Endothelial cell of umbilical vein (primary cell): ENCODE measurements at regions not wholly inside any gene's neighbourhood (a gene's known extent, or its start where the extent isn't known, plus 50 kb on each side); places are given as distances from the start of the nearest gene placed in this dataset.
"Not testable (repeated sequence)": the region's sequence is repeated elsewhere in the genome, so short reads cannot be mapped to it uniquely, and the experiment has no call there.

ENCODE experiments used
- BruUV-seq: library from RNA; stranded (reverse); fragments of 400-500 nt; replicated peaks from 2 replicates; lab custom pipeline; 2021; lab: Mats Ljungman, UMichigan
- CTCF ChIA-PET: fragments of 300-600, 350-600 bp; sonication (Branson Sonifier 250); formaldehyde crosslinking; loops from one replicate; lab custom pipeline; 2021; ENCODE audit warnings: antibody characterized with exemption, inconsistent platforms; lab: Charles Lee
- POLR2A ChIA-PET: fragments of 300-600, 350-600 bp; sonication (Branson Sonifier 250); formaldehyde crosslinking; loops from one replicate; lab custom pipeline; 2021; ENCODE audit warnings: antibody characterized with exemption, inconsistent platforms; lab: Charles Lee
- DNase-seq: peaks from one replicate; pipeline ENCODE4 v3.0.0-alpha.2; 2011; ENCODE audit warnings: low read depth, low spot score
- FAIRE-seq: peaks from 2 replicates; lab custom pipeline; 2011; peaks lifted over from hg19 to GRCh38; lab: Jason Lieb, UNC
- H2AFZ ChIP-seq: 2 replicates; pipeline ENCODE4 v1.6.0; 2012; ENCODE audit warnings: low read depth, low read length, control low read depth, inconsistent platforms
- H3K27ac ChIP-seq: 2 replicates; pipeline ENCODE4 v1.5.1; 2011; ENCODE audit warnings: low read depth, mild to moderate bottlenecking, control low read depth, low read length, moderate library complexity; ENCODE audit not compliant: insufficient read depth
- H3K27me3 ChIP-seq, 2 experiments: 2 replicates each; pipeline versions ENCODE4 v1.6.0 to v1.6.1; 2011; ENCODE audit warnings: low read length in 2 of 2, mixed read lengths in 1 of 2; ENCODE audit not compliant: control insufficient read depth in 2 of 2, insufficient read depth in 2 of 2
- H3K36me3 ChIP-seq, 2 experiments: 2 replicates in 1 of 2; 3 replicates in 1 of 2; pipeline ENCODE4 v1.5.1; 2011; ENCODE audit warnings: low read length in 2 of 2, mild to moderate bottlenecking in 1 of 2, moderate library complexity in 1 of 2; ENCODE audit not compliant: control insufficient read depth in 2 of 2, insufficient read depth in 2 of 2; ENCODE audit errors: extremely low read depth in 1 of 2
- H3K4me1 ChIP-seq: 3 replicates; pipeline ENCODE4 v1.5.1; 2011; ENCODE audit warnings: mild to moderate bottlenecking, low read length; ENCODE audit not compliant: control insufficient read depth, insufficient read depth; ENCODE audit errors: extremely low read depth
- H3K4me2 ChIP-seq: 2 replicates; pipeline ENCODE4 v1.6.1; 2011; ENCODE audit warnings: low read length, control low read depth, mixed read lengths; ENCODE audit not compliant: insufficient read depth
- H3K4me3 ChIP-seq, 3 experiments: fragments of 200-600 bp in 1 of 3; sonication (generic), shearing (Covaris generic) in 1 of 3; replicated peaks in 1 of 3; 2 replicates each; pipeline ENCODE4 v1.5.1; 2011 to 2016; ENCODE audit warnings: control low read depth in 3 of 3, low read length in 3 of 3, mild to moderate bottlenecking in 2 of 3, inconsistent platforms in 1 of 3, low read depth in 1 of 3, moderate library complexity in 1 of 3; ENCODE audit not compliant: insufficient read depth in 1 of 3
- H3K79me2 ChIP-seq: 2 replicates; pipeline ENCODE4 v1.6.0; 2012; ENCODE audit warnings: low read length, inconsistent platforms; ENCODE audit not compliant: control insufficient read depth, insufficient read depth
- H3K9ac ChIP-seq: replicated peaks from 2 replicates; pipeline ENCODE3; 2011; ENCODE audit warnings: low read length, control low read depth; ENCODE audit not compliant: insufficient read depth; ENCODE audit errors: extremely low read depth
- H3K9me1 ChIP-seq: replicated peaks from 3 replicates; pipeline ENCODE4 v1.6.0; 2011; ENCODE audit warnings: mild to moderate bottlenecking, low read length; ENCODE audit not compliant: control insufficient read depth, insufficient read depth; ENCODE audit errors: extremely low read depth
- H3K9me3 ChIP-seq: replicated peaks from 2 replicates; pipeline ENCODE4 v1.5.1; 2012; ENCODE audit warnings: low read length, inconsistent platforms; ENCODE audit not compliant: control insufficient read depth, insufficient read depth
- H4K20me1 ChIP-seq: replicated peaks from 2 replicates; pipeline ENCODE3; 2011; ENCODE audit warnings: mild to moderate bottlenecking, low read length; ENCODE audit not compliant: control insufficient read depth, insufficient read depth; ENCODE audit errors: extremely low read depth
- CTCF ChIP-seq, 2 donors: IDR thresholded peaks; 1 replicate in 1 of 2; 2 replicates in 1 of 2; pipeline ENCODE4 v1.5.1; 2011; ENCODE audit warnings: low read length in 2 of 2, mild to moderate bottlenecking in 2 of 2, moderate library complexity in 2 of 2, control low read depth in 1 of 2, inconsistent platforms in 1 of 2, low read depth in 1 of 2; ENCODE audit not compliant: insufficient read depth in 1 of 2; ENCODE audit errors: extremely low read depth in 1 of 2
- EZH2 ChIP-seq: IDR thresholded peaks from 2 replicates; pipeline ENCODE4 v1.6.1; 2012; ENCODE audit warnings: borderline replicate concordance, low read depth, mild to moderate bottlenecking, moderate library complexity, low read length, inconsistent platforms; ENCODE audit not compliant: severe bottlenecking
- FOS ChIP-seq: IDR thresholded peaks from 2 replicates; pipeline ENCODE4 v1.6.1; 2011; ENCODE audit warnings: mild to moderate bottlenecking, low read length, moderate library complexity, borderline replicate concordance; ENCODE audit not compliant: insufficient read depth
- GATA2 ChIP-seq: IDR thresholded peaks from 2 replicates; pipeline ENCODE4 v1.7.0; 2011; ENCODE audit warnings: low read depth, mild to moderate bottlenecking, moderate library complexity, mixed read lengths, low read length; ENCODE audit not compliant: insufficient read length, insufficient read depth
- JUN ChIP-seq: IDR thresholded peaks from 2 replicates; pipeline ENCODE4 v1.6.1; 2011; ENCODE audit warnings: borderline replicate concordance, low read depth; ENCODE audit not compliant: insufficient read length, insufficient read depth
- MAX ChIP-seq: IDR thresholded peaks from 2 replicates; pipeline ENCODE4 v1.6.1; 2011; ENCODE audit not compliant: insufficient read depth, insufficient read length
- MYC ChIP-seq: IDR thresholded peaks from one replicate; pipeline ENCODE4 v1.6.1; 2011; ENCODE audit warnings: mild to moderate bottlenecking, low read depth, low read length
- POLR2A ChIP-seq: IDR thresholded peaks from 2 replicates; pipeline ENCODE4 v1.6.1; 2012; ENCODE audit warnings: low read depth, mild to moderate bottlenecking, control low read depth, low read length
- POLR2AphosphoS5 ChIP-seq: IDR thresholded peaks from 2 replicates; pipeline ENCODE4 v1.6.1; 2012; ENCODE audit warnings: low read depth, mild to moderate bottlenecking, control low read depth, low read length, moderate library complexity; ENCODE audit not compliant: insufficient read depth
- dilution Hi-C: fragments of 300-500 bp; cut with MboI; formaldehyde crosslinking; loops from one replicate; pipeline ENCODE4 v1.15.0; 2019; ENCODE audit warnings: low sequenced_read_pairs; ENCODE audit not compliant: extremely low pct_ligation_motif_present
- intact Hi-C: fragments of 100-400 bp; cut with micrococcal nuclease; formaldehyde crosslinking; loops from one replicate; pipeline ENCODE4 v1.10.0; 2022

GRCh38 chr12:75750716-75751306 is 239.4 kb upstream of the KRR1 start:
- no peaks in the 10 kb centered on the region for H3K36me3 ChIP-seq
- H3K79me2 ChIP-seq, result no peaks in the 10 kb centered on the region
- ChIA-PET CTCF (interaction anchor here (1.0 to 1.7 kb wide), 7 partner anchors 9 to 286 kb away, joined by 3 to 7 read pairs (median 3); no protein-coding TSS in a partner anchor), POLR2A (no interaction called here)
- H2AFZ ChIP-seq, result peak overlapping the region; percentile 24
- no peaks in the 10 kb centered on the region for H3K9me1 ChIP-seq
- H3K27ac ChIP-seq, result no peak overlapping the region
- no peaks in the 10 kb centered on the region for H3K4me1 ChIP-seq
- TF ChIP-seq POLR2AphosphoS5 (no peak), CTCF (IDR thresholded peaks at IDR 0.05; ENCODE audit: extremely low read depth in 1 of 2, insufficient read depth in 1 of 2, low read depth in 1 of 2, low read length in 2 of 2) (no peak), JUN (no peak), MYC (no peak), POLR2A (no peak), FOS (no peak), MAX (no peak), GATA2 (no peak), EZH2 (no peak)
- dilution Hi-C loops (no loop called here), intact Hi-C loops (no loop called here)
- H3K27me3 ChIP-seq, result no peaks in the 10 kb centered on the region
- FAIRE-seq, result no peak
- no peaks in the 10 kb centered on the region for H3K9me3 ChIP-seq
- BruUV-seq, result no TSS peak
- H3K9ac ChIP-seq, result no peak overlapping the region
- no peak overlapping the region for H3K4me2 ChIP-seq
- no peaks in the 10 kb centered on the region for H4K20me1 ChIP-seq
- peak; percentile 37 for DNase-seq
- H3K4me3 ChIP-seq, result no peak overlapping the region

- H3K36me3 ChIP-seq, dilution Hi-C loops, H3K27me3 ChIP-seq, BruUV-seq, H2AFZ ChIP-seq, intact Hi-C loops, H3K27ac ChIP-seq, H3K9ac ChIP-seq, H3K9me3 ChIP-seq, H4K20me1 ChIP-seq, H3K9me1 ChIP-seq, FAIRE-seq, H3K4me2 ChIP-seq, H3K4me1 ChIP-seq, DNase-seq, H3K79me2 ChIP-seq, CTCF ChIA-PET, H3K4me3 ChIP-seq, POLR2A ChIA-PET: not testable (repeated sequence)
Observed at GRCh38 chr12:75748990-75749389, 237.6 kb upstream of the KRR1 start.
